ENCODE measurements at regions not wholly inside any gene's neighbourhood (a gene's known extent, or its start where the extent isn't known, plus 50 kb on each side); places are given as distances from the start of the nearest gene placed in this dataset.

DNA sequence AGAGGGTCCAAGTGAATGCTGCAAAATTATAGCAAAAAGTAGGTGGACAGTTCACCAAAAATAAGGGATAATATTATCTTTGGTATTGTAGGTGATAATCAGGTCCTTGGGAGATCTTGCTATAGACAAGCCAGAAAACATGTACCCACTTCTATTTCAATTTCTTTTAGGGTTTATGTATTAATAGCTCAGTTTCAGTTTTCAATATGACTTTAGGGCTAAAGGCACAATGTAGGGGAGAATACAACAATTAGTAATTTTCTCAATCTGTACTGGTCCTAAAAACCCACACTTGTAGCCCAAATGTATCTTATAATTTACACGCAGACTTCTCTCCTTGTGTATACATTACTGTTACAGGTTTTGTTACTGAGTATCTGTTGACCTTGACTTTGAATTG is 307.0 kb upstream of the ID4 start:
- TF ChIP-seq, protein P1, sequence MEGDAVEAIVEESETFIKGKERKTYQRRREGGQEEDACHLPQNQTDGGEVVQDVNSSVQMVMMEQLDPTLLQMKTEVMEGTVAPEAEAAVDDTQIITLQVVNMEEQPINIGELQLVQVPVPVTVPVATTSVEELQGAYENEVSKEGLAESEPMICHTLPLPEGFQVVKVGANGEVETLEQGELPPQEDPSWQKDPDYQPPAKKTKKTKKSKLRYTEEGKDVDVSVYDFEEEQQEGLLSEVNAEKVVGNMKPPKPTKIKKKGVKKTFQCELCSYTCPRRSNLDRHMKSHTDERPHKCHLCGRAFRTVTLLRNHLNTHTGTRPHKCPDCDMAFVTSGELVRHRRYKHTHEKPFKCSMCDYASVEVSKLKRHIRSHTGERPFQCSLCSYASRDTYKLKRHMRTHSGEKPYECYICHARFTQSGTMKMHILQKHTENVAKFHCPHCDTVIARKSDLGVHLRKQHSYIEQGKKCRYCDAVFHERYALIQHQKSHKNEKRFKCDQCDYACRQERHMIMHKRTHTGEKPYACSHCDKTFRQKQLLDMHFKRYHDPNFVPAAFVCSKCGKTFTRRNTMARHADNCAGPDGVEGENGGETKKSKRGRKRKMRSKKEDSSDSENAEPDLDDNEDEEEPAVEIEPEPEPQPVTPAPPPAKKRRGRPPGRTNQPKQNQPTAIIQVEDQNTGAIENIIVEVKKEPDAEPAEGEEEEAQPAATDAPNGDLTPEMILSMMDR (conservative IDR thresholded peaks at IDR 0.05): no peak
- no peak for TF ChIP-seq EZH2 (IDR thresholded peaks at IDR 0.05; ENCODE audit: low read depth)

All from PC-9 (cell line).